ENCODE measurements at regions not wholly inside any gene's neighbourhood (a gene's known extent, or its start where the extent isn't known, plus 50 kb on each side); places are given as distances from the start of the nearest gene placed in this dataset.

- TF ChIP-seq MAFK (IDR thresholded peaks at IDR 0.05; ENCODE audit: low read depth, low read length): no peak
- TF ChIP-seq CTCF (conservative IDR thresholded peaks at IDR 0.05; ENCODE audit: low read depth, low read length): no peak
- TF ChIP-seq SMC3 (IDR thresholded peaks at IDR 0.05; ENCODE audit: low read depth, low read length): no peak
- TF ChIP-seq BHLHE40 (IDR thresholded peaks at IDR 0.05; ENCODE audit: low read depth, low read length): no peak
- TF ChIP-seq POLR2A (IDR thresholded peaks at IDR 0.05; ENCODE audit: low read depth, low read length): no peak
- no peak for TF ChIP-seq FOS (IDR thresholded peaks at IDR 0.05; ENCODE audit: low read depth, low read length)
These were observed 482.8 kb upstream of the CHORDC1 start for GRCh38 chr11:90705661-90706060.

Data from IMR-90 (cell line).